ENCODE measurements at regions not wholly inside any gene's neighbourhood (a gene's known extent, or its start where the extent isn't known, plus 50 kb on each side); places are given as distances from the start of the nearest gene placed in this dataset.

DNA sequence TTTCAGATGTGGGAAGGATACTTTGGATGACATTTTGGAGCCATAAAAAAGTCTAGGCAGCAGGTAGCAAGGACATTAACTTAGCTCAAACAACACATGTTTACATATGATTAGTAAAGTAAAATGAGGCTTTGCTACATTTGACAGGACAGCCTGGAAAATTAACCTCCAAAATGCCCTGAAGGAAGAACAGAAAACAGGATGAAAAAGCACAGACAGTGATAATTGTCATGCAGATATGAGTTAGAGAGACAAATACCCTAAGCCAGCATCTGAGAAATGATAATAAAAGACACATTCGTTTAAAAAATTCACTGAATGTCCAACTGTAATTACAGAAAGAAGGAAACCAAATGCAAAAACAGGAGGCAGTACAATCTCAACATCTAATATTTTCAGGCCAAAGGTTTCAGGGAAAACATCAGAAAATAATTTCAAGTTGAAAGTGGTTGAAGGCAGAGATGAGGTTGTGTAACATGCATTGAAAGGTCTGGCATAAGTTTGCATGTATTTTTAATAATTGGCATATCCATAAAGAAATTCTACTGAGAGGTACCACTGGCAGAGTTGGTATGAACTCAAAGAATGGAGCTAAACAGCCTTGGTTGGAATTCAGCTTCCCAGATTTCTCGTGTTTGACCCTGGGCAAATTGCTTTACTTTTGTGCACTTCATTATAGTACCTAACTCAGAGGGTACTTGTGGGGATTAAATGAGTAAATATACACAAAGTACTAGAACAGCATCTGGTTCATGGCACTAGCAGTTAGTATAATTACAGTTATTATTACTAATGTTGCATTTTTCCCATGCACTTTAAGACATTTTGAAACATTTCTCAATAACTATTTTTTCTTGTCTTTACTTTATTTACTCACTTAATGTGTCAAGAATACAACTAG lies 54.4 kb upstream of the MAP9 start (continued):
- TF ChIP-seq CTBP2 (IDR thresholded peaks at IDR 0.05; ENCODE audit: borderline replicate concordance, insufficient read depth, insufficient read length, low read length) (no peak), EZH2 (IDR thresholded peaks at IDR 0.05; ENCODE audit: low read depth, low read length, severe bottlenecking) (no peak)

All from H1 (cell line).